NB4 (cell line): ENCODE measurements at regions not wholly inside any gene's neighbourhood (a gene's known extent, or its start where the extent isn't known, plus 50 kb on each side); places are given as distances from the start of the nearest gene placed in this dataset.

ENCODE experiments used
- DNase-seq: peaks from one replicate; pipeline ENCODE4 v3.0.0; 2010; ENCODE audit warnings: low read depth
- H3K4me3 ChIP-seq: one replicate; pipeline ENCODE4 v1.5.1; 2011; ENCODE audit warnings: mild to moderate bottlenecking, low read depth, low read length, moderate library complexity
- CTCF ChIP-seq: IDR thresholded peaks from one replicate; pipeline ENCODE4 v1.5.1; 2012; ENCODE audit warnings: low read depth, low read length
- MAX ChIP-seq: IDR thresholded peaks from 2 replicates; pipeline ENCODE4 v1.6.1; 2011; ENCODE audit warnings: low read depth, low read length
- MYC ChIP-seq: IDR thresholded peaks from 2 replicates; pipeline ENCODE4 v1.6.1; 2011; ENCODE audit warnings: low read depth, low read length
- POLR2A ChIP-seq: IDR thresholded peaks from 2 replicates; pipeline ENCODE4 v1.6.1; 2011; ENCODE audit warnings: mild to moderate bottlenecking; ENCODE audit not compliant: insufficient read length; ENCODE audit errors: extremely low read depth

DNA sequence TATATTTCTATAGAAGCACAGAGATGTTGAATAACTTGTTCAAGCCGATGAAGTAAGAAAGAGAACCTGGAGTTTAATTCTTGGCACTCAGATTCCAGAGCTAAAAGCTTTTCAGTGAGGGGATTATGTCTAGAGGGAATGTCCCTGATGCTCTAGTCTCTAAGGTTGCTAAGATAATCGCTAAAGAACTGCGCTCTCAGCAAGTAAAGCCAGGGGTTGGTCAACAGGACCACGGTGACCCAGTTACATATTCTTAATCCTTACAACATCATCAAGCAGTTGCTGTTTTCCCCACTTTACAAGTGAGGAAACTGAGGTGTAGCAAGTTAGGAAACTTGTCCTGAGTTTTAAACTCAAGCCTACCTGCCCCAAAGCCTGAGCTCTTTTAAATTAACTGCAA is 110.8 kb downstream of the DAD1 start:
- no peak for DNase-seq
- no peak overlapping the region for H3K4me3 ChIP-seq
- TF ChIP-seq MAX (no peak), CTCF (no peak), POLR2A (no peak), MYC (no peak)

- H3K4me3 ChIP-seq = peak overlapping the region; percentile 4
- no peak for TF ChIP-seq MAX
- no peak for TF ChIP-seq POLR2A
- no peak for TF ChIP-seq MYC
- TF ChIP-seq CTCF = no peak
- no peak for DNase-seq
Measured at GRCh38 chr14:22477569-22478194, 111.3 kb downstream of the DAD1 start.

- TF ChIP-seq MAX = no peak
- TF ChIP-seq MYC = no peak
- TF ChIP-seq POLR2A = no peak
- no peak for TF ChIP-seq CTCF
- no peak overlapping the region for H3K4me3 ChIP-seq
- no peak for DNase-seq
Measured at GRCh38 chr14:22476887-22477286, 112.1 kb downstream of the DAD1 start.

- TF ChIP-seq MAX (no peak), MYC (no peak), POLR2A (no peak), CTCF (no peak)
- DNase-seq = peak; percentile 47
- H3K4me3 ChIP-seq = peak overlapping the region; percentile 12
Measured at GRCh38 chr14:22476005-22476751, 112.8 kb downstream of the DAD1 start.

DNA sequence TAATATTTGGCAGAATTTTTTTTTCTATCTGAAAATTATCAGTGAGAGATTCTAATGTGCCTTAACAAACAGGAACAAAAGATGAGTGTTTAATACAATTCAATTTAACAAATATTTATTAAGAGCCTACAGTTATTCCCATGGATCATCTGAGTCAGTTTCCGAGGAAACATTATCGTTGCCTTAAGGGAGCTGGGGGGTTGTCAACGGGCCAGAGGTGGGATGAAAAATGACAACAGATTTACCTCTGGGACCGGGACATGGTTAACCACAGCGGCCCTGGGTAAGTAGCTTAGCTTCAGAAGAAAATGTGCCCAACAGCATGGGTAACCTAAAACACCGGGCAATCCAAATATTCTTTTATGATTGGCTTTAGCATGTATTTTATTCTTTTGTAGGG is 113.6 kb downstream of the DAD1 start:
- no peak for TF ChIP-seq CTCF
- no peak for TF ChIP-seq MAX
- TF ChIP-seq MYC = no peak
- TF ChIP-seq POLR2A = no peak
- DNase-seq = no peak
- H3K4me3 ChIP-seq = peak overlapping the region; percentile 37
